Tibial nerve (tissue), 3 donors: ENCODE measurements at regions not wholly inside any gene's neighbourhood (a gene's known extent, or its start where the extent isn't known, plus 50 kb on each side); places are given as distances from the start of the nearest gene placed in this dataset.

ENCODE experiments used
- POLR2A ChIP-seq, 2 donors: fragments of 450-650 bp; IDR thresholded peaks; one replicate each; pipeline ENCODE4 v1.6.1; 2017; ENCODE audit warnings: antibody characterized with exemption in 2 of 2, mild to moderate bottlenecking in 2 of 2, moderate library complexity in 2 of 2
- TF ChIP-seq, protein P1 (sequence below), 5 experiments: fragments of 200-600 bp in 3 of 5; fragments of 450-650 bp in 2 of 5; sonication (generic) in 3 of 5; IDR thresholded peaks; one replicate each; pipeline ENCODE4 v1.5.1; 2016 to 2019; ENCODE audit warnings: antibody characterized with exemption in 5 of 5, mild to moderate bottlenecking in 3 of 5, moderate library complexity in 2 of 5

DNA sequence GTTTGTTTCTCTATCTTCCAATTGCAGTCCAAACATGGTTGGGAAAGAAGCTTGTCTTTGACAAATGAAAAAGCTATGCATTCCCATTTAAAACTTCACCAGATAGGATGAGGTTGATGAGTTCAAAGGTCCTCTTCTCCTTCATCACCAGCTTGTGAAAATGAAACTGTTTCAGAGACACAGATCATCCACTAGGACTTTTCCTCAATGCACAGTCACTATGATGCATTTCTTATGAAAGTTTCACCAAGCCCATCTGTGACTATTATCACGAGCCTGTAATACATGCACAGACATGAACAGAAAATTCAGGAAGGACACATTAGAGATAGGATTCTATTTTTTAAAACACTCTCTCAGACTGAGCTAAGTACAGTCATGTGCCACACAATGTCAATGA, 644.4 kb downstream of the PLCL1 start:
- TF ChIP-seq POLR2A (IDR thresholded peaks at IDR 0.05) = no peak
- TF ChIP-seq, protein P1, sequence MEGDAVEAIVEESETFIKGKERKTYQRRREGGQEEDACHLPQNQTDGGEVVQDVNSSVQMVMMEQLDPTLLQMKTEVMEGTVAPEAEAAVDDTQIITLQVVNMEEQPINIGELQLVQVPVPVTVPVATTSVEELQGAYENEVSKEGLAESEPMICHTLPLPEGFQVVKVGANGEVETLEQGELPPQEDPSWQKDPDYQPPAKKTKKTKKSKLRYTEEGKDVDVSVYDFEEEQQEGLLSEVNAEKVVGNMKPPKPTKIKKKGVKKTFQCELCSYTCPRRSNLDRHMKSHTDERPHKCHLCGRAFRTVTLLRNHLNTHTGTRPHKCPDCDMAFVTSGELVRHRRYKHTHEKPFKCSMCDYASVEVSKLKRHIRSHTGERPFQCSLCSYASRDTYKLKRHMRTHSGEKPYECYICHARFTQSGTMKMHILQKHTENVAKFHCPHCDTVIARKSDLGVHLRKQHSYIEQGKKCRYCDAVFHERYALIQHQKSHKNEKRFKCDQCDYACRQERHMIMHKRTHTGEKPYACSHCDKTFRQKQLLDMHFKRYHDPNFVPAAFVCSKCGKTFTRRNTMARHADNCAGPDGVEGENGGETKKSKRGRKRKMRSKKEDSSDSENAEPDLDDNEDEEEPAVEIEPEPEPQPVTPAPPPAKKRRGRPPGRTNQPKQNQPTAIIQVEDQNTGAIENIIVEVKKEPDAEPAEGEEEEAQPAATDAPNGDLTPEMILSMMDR (IDR thresholded peaks at IDR 0.05) = no peak
